NCI-H82 treated with DMSO at 0.1 percent for 48 hours (cell line): ENCODE measurements at regions not wholly inside any gene's neighbourhood (a gene's known extent, or its start where the extent isn't known, plus 50 kb on each side); places are given as distances from the start of the nearest gene placed in this dataset.

Source experiments
- DNase-seq: peaks from one replicate; lab custom pipeline; 2025; ENCODE audit not compliant: unreplicated experiment; lab: John Stamatoyannopoulos, UW

DNA sequence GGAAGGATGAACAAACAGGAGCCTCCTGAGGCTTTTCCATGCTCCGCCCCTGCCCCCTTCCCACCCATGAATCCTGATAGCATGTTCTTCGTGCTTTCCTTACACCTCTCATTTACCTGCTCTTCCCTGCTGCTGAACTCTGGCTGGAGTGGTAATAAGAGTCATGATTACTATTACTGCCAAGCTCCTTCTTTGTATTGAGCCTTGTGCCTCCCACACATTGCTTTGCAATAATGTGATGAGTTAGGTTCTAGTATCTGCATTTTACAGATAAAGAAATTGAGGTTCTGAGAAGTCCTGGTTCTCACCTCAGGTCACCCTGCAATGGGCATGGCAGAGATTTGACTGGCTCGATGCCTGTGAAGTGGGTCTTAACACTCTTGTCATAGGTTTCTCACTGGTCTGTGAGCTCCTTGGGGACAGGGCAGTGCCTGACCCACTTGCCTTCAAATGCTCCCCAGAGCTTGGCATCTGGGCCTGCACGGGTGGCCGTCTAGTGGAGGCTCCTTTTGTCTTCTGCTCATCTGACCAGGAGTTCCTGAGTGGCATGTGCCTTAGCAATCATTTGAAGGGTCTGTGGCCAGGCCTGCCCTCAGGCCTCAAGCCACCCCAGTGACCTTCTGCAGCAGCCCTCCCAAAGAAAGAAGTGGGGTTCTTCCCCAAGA lies 309.2 kb upstream of the ZMIZ1 start:
- DNase-seq: no peak

GRCh38 chr10:78760463-78761310 lies 308.1 kb upstream of the ZMIZ1 start:
- DNase-seq: no peak

GRCh38 chr10:78761311-78761781 lies 307.4 kb upstream of the ZMIZ1 start:
- DNase-seq: no peak

- DNase-seq: no peak
Observed at GRCh38 chr10:78762086-78762630, 306.6 kb upstream of the ZMIZ1 start.

GRCh38 chr10:78763234-78763633 lies 305.5 kb upstream of the ZMIZ1 start:
- DNase-seq: no peak

- no peak for DNase-seq
Observed at GRCh38 chr10:78763651-78764395, 304.9 kb upstream of the ZMIZ1 start.

- no peak for DNase-seq
Observed at GRCh38 chr10:78764436-78764835, 304.3 kb upstream of the ZMIZ1 start.

DNA sequence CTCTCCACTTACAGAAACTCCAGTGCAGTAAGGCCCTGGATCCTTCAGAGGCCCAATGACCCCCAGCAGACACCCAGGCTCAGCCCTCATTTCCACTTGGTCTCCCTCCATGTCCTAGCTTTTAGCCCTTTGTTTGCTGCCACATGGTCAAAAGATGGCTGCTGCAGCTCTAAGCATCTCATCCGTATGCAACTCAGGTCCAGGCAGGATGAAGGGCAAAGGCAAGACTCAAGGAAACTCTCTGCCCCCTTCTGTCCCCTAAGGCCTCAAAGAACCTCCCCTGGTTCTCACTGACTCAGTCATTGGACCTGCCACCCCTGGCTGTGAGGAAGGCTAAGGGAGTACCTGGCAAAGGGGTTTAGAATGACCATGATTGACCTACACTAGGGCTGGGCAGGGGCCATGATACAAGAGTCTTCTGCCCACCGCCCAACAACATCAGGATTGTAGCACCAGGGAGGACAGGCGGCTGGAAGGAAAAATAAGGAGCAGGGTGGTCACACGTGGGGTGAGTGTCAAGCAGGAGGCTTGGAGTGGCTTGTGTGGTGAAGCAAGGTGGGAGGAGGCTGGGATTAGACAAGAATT lies 303.8 kb upstream of the ZMIZ1 start:
- no peak for DNase-seq

- peak; percentile 19 for DNase-seq
Observed at GRCh38 chr10:78765726-78766335, 302.9 kb upstream of the ZMIZ1 start.

DNA sequence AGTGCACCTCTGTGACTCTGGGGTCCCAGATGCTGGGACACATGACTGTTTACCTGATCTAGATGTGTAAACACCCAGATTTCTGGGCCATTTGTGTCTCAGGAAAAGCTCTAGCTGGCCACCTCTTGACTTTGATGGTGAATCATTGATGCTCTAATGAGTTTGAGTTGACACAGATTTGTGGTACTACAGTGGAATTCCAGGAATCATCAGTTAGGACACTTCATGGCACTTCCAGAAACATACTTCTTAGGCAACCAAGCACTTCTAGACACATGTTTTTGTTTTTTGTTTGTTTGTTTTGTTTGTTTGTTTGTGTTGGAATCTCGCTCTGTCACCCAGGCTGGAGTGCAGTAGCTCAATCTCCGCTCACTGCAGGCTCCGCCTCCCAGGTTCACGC lies 302.2 kb upstream of the ZMIZ1 start:
- no peak for DNase-seq

DNA sequence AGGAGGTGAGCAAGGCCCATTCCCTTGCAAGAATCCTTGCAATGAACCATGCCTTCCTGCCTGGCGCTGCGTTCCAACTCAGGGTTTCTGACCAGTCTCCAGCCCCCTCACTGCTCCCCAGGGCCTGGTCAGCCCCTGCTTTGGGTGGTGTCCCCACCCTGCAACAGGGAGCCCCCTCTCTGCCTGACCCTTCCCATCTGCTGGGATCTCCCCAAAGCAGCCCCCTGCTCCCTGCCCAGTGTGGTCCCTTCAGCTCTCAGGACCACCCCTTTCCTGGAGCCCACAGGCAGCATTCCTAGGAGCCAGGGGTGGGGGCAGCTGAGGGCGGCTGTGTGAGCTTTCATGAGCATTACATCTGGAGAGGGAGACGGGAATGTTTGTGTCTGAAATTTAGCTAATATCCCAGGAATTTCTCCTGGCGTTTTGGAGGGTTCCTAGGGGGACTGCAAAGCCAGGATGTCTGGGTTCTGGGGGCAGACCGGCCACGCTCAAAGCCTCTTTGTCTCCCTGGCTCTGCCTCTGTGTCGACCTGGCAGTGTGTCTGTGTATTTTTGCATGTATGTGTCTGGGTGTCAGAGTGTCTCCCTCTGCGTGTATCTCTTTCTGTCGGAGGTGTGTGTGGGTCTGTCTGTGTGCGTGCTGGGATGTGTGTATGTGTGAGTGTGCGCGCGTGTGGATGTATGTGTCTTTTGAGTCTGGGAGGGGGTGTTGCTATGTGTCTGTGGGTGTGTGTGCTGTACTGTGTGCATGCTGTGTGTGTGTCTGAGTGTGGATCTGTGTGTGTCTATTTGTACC lies 300.5 kb upstream of the ZMIZ1 start:
- DNase-seq: no peak

GRCh38 chr10:78768876-78769275 lies 299.9 kb upstream of the ZMIZ1 start:
- DNase-seq: no peak

DNA sequence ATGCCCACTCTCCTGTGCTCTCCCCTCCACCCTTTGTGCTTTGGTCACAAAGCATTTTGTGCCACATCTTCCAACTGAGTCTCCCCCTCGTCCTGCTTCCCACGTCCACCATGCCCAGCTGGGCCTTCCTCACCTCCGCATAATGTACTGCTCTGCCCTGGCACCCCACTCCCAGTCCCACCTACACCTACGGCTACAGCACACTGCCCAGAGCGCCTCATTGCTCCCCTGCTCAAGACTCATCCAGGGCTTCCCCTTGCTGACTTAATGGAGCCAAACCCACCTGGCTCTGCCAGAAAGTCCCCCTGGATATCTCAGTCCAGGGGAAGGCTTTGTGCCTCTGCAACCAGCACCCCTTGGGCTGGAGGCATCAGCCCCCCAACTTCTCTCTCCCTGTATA lies 299.2 kb upstream of the ZMIZ1 start:
- no peak for DNase-seq

DNA sequence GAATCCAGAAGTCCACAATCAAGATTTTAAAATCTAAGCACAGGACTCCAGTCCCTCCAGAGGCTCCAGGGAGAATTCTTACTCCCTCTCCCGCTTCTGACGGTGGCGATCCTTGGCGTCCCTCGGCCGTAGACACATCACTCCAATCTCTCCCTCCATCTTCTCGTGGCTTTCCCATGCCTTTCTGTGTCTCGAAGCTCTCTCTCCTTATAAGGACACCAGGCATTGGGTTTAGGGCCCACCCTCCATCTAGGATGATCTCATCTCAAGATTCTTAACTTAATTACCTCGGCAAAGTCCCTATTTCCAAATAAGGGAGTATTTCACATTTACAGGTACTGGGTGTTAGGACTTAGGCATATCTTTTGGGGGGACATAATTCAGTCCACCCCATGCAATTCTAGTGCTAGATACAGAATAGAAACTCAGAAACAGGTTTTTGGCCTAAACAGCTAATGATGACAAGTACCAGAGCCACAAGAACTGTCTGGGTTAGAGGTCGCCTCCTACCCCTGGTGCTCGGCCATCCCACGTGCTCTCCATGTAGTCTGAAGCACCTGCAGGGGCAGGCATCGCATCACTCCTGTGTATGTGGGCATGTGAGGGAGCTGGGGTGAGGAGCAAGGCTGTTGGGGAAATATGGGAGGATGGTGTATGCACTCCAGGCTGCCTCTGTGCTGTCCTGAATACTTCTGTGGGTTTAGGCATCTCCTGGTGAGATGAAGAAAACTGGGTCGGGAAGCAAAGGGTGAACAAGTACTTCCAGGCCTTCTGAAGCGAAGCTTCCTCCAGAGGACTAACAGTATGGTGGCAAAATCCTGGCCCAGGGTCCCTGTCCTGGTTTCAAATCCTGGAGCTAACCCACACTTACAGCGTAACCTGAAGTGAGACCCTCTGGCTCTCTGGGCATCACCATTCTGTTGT lies 298.3 kb upstream of the ZMIZ1 start:
- no peak for DNase-seq

DNA sequence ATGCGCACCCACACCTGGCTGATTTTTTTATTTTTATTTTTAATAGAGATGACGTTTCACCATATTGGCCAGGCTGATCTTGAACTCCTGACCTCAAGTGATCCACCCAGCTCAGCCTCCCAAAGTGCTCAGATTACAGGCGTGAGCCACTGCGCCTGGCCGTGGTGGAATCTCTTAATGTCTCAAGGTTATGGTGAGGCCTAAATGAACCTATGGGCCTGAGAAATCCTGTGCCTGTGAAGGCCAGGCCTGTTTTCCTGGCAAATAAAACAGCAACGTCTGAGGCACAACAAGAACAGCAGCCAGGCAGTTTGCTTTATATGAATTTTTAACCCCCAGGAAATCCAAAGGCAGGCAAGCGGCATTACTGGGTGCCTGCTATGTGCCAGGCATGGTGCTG lies 297.5 kb upstream of the ZMIZ1 start:
- no peak for DNase-seq

DNA sequence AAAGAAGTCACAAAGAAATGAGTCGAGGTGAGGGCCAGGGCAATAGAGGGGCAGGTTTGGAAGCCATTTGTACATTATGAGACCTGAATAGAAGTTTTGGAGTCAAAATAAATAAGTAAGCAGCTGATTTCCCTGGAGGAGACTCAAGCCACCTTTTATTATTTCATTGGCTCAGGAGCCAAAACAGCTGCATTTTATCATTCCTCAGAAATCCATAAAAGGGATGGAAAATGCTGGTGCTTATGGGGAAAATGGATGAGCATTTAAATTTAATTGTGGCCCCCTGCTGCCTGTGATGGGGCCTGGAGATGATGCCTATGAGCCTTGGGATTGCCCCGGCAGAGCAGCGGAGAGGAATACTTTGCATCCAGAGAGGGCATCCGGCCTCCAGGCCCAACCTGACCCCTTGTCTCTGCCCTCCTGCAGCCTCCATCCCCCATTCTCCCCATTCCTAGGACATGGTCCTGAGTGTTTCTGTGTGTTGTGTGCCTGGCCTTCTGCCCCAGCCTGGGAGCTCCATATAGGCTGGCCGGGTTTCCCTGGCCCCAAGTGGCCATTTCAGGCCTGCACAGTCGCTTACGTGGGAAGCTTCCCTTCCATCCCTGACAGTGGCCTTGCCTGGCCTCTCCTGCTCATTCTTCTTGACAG lies 296.8 kb upstream of the ZMIZ1 start:
- DNase-seq: no peak

DNA sequence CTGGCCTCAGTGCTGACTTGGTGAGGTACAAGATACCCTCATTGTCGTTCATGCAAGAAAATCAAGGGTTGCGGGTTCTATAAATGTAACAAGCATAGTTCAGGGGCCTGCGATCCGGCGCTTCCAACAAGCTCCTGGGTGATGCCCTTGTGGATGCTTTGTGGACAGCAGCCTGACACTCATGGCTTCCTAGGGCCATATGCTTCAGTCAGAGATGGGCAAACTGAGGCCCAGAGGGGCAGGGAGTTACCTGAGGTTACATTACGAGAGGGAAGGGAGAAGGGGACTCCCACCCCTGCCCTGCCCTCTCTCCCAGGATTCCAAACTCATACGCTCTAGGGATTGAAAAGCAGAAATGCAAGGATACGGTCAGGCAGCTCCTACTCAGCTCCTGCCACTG lies 296.3 kb upstream of the ZMIZ1 start:
- no peak for DNase-seq

DNA sequence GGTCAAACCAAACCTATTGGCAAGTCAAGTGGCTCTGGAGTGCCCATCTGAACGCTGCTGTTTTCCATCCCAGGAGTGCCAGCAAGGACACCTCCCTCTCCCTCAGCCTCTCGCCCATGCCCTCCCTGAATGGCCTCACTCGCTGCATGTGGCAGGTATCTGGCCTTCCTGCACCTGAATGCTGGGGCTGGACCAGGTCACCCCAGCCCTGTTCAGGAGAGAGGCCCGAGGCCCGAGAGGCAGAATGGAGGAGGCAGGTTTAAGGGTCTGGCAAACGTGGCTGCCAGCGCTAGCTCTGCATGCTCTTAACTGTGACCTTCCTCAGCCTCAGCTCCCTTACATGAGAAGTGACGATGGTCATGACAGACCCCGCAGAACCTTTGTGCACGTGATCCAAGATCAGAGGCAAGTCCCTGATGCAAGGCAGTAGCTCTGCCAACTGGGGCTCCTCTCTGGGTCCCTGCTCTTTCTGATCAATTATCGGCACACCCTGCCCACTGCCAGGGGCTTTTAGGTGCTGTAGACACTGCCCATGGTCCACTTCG lies 295.7 kb upstream of the ZMIZ1 start:
- no peak for DNase-seq
